ENCODE measurements at regions not wholly inside any gene's neighbourhood (a gene's known extent, or its start where the extent isn't known, plus 50 kb on each side); places are given as distances from the start of the nearest gene placed in this dataset.

- no peak for DNase-seq
Measured at GRCh38 chr2:235314371-235314930, 179.4 kb upstream of the AGAP1 start.

GRCh38 chr2:235319095-235319494 is 174.7 kb upstream of the AGAP1 start:
- DNase-seq: no peak

- DNase-seq: no peak
Measured at GRCh38 chr2:235320326-235320725, 173.5 kb upstream of the AGAP1 start.

GRCh38 chr2:235324324-235324723 is 169.5 kb upstream of the AGAP1 start:
- no peak for DNase-seq

- DNase-seq: no peak
Measured at GRCh38 chr2:235325151-235325550, 168.7 kb upstream of the AGAP1 start.

- DNase-seq: no peak
Measured at GRCh38 chr2:235328991-235329390, 164.9 kb upstream of the AGAP1 start.

GRCh38 chr2:235330775-235331451 is 162.9 kb upstream of the AGAP1 start:
- DNase-seq: no peak

GRCh38 chr2:235332240-235332890 is 161.5 kb upstream of the AGAP1 start:
- DNase-seq: no peak

GRCh38 chr2:235333076-235333475 is 160.8 kb upstream of the AGAP1 start:
- DNase-seq: no peak

- no peak for DNase-seq
Measured at GRCh38 chr2:235334179-235334578, 159.7 kb upstream of the AGAP1 start.

GRCh38 chr2:235343156-235343774 is 150.6 kb upstream of the AGAP1 start:
- DNase-seq: no peak

- no peak for DNase-seq
Measured at GRCh38 chr2:235343869-235344268, 150.0 kb upstream of the AGAP1 start.

- no peak for DNase-seq
Measured at GRCh38 chr2:235345745-235346144, 148.1 kb upstream of the AGAP1 start.

GRCh38 chr2:235347691-235348090 is 146.2 kb upstream of the AGAP1 start:
- DNase-seq: no peak

GRCh38 chr2:235348329-235348728 is 145.5 kb upstream of the AGAP1 start:
- no peak for DNase-seq

GRCh38 chr2:235350234-235350633 is 143.6 kb upstream of the AGAP1 start:
- DNase-seq: no peak

- no peak for DNase-seq
Measured at GRCh38 chr2:235352541-235352940, 141.3 kb upstream of the AGAP1 start.

GRCh38 chr2:235357881-235358280 is 136.0 kb upstream of the AGAP1 start:
- DNase-seq: no peak

GRCh38 chr2:235358981-235359471 is 134.8 kb upstream of the AGAP1 start:
- DNase-seq: no peak

GRCh38 chr2:235360446-235360845 is 133.4 kb upstream of the AGAP1 start:
- DNase-seq: no peak

GRCh38 chr2:235365743-235366142 is 128.1 kb upstream of the AGAP1 start:
- no peak for DNase-seq

GRCh38 chr2:235366390-235366789 is 127.5 kb upstream of the AGAP1 start:
- no peak for DNase-seq

- no peak for DNase-seq
Measured at GRCh38 chr2:235366807-235367206, 127.0 kb upstream of the AGAP1 start.

GRCh38 chr2:235371018-235371417 is 122.8 kb upstream of the AGAP1 start:
- no peak for DNase-seq

All from stimulated activated CD4-positive, alpha-beta T cell treated with anti-CD3 and anti-CD28 coated beads, Interleukin-4, amount 100 ng/mL, for 24 hours (primary cell).